RWPE2 (cell line): ENCODE measurements at regions not wholly inside any gene's neighbourhood (a gene's known extent, or its start where the extent isn't known, plus 50 kb on each side); places are given as distances from the start of the nearest gene placed in this dataset.

Experiments
- ATAC-seq: fragments of 200-7000 bp; cut with Tn5 transposase; 3 replicates; pipeline ENCODE4 v1.9.1; 2021; ENCODE audit warnings: low read depth
- DNase-seq: peaks from one replicate; pipeline ENCODE4 v3.0.0-alpha.2; 2020; ENCODE audit warnings: low spot score
- H3K27ac ChIP-seq: fragments of 450-650 bp; 2 replicates; pipeline ENCODE4 v1.5.1; 2017; ENCODE audit warnings: mild to moderate bottlenecking; ENCODE audit not compliant: poor library complexity, severe bottlenecking
- H3K27me3 ChIP-seq: fragments of 250-450 bp; sonication (Bioruptor Pico); 2 replicates; pipeline ENCODE4 v1.5.1; 2021; ENCODE audit warnings: mild to moderate bottlenecking, moderate library complexity; ENCODE audit not compliant: insufficient read depth, poor library complexity, severe bottlenecking
- H3K36me3 ChIP-seq: fragments of 250-450 bp; sonication (Bioruptor Pico); 2 replicates; pipeline ENCODE4 v1.5.1; 2020; ENCODE audit warnings: low read depth, mild to moderate bottlenecking, moderate library complexity
- H3K4me1 ChIP-seq: fragments of 250-450 bp; sonication (Bioruptor Pico); 2 replicates; pipeline ENCODE4 v1.5.1; 2021; ENCODE audit warnings: mild to moderate bottlenecking, moderate library complexity; ENCODE audit not compliant: insufficient read depth, poor library complexity, severe bottlenecking
- H3K4me3 ChIP-seq: fragments of 250-450 bp; sonication (Bioruptor Pico); 2 replicates; pipeline ENCODE4 v1.5.1; 2021; ENCODE audit warnings: mild to moderate bottlenecking, moderate library complexity; ENCODE audit not compliant: severe bottlenecking
- H3K9me3 ChIP-seq: fragments of 250-450 bp; sonication (Bioruptor Pico); 2 replicates; pipeline ENCODE4 v1.5.1; 2021; ENCODE audit warnings: mild to moderate bottlenecking, moderate library complexity; ENCODE audit not compliant: severe bottlenecking
- CTCF ChIP-seq: fragments of 450-650 bp; IDR thresholded peaks from one replicate; pipeline ENCODE4 v1.5.1; 2017; ENCODE audit warnings: mild to moderate bottlenecking, moderate library complexity; ENCODE audit not compliant: poor library complexity, severe bottlenecking

- DNase-seq (no peak), ATAC-seq (no peak)
- Histone ChIP-seq H3K36me3 (no peaks in the 10 kb centered on the region), H3K4me1 (no peaks in the 10 kb centered on the region), H3K4me3 (no peak overlapping the region), H3K27ac (no peak overlapping the region), H3K9me3 (no peaks in the 10 kb centered on the region), H3K27me3 (no peaks in the 10 kb centered on the region)
- no peak for TF ChIP-seq CTCF
Observed at GRCh38 chr13:97101912-97102708, 107.8 kb upstream of the OXGR1 start.

- H3K4me1 ChIP-seq: no peaks in the 10 kb centered on the region
- H3K9me3 ChIP-seq: no peaks in the 10 kb centered on the region
- H3K27me3 ChIP-seq: no peaks in the 10 kb centered on the region
- no peak for DNase-seq
- TF ChIP-seq CTCF: no peak
- H3K27ac ChIP-seq: no peak overlapping the region
- H3K4me3 ChIP-seq: no peak overlapping the region
- H3K36me3 ChIP-seq: no peaks in the 10 kb centered on the region
- ATAC-seq: no peak
Observed at GRCh38 chr13:97106323-97106722, 112.0 kb upstream of the OXGR1 start.

- no peak for TF ChIP-seq CTCF
- ATAC-seq: no peak
- Histone ChIP-seq H3K36me3 (no peaks in the 10 kb centered on the region), H3K4me3 (no peak overlapping the region), H3K27me3 (no peaks in the 10 kb centered on the region), H3K27ac (no peak overlapping the region), H3K9me3 (no peaks in the 10 kb centered on the region), H3K4me1 (no peaks in the 10 kb centered on the region)
- no peak for DNase-seq
Observed at GRCh38 chr13:97107815-97108529, 113.7 kb upstream of the OXGR1 start.

GRCh38 chr13:97108530-97108900, 113.6 kb upstream of the MBNL2 start:
- Histone ChIP-seq H3K9me3 (no peaks in the 10 kb centered on the region), H3K4me3 (no peak overlapping the region), H3K4me1 (no peaks in the 10 kb centered on the region), H3K36me3 (no peaks in the 10 kb centered on the region), H3K27me3 (no peaks in the 10 kb centered on the region), H3K27ac (no peak overlapping the region)
- no peak for TF ChIP-seq CTCF
- no peak for DNase-seq
- ATAC-seq: no peak

- ATAC-seq: no peak
- Histone ChIP-seq H3K4me1 (no peaks in the 10 kb centered on the region), H3K9me3 (no peaks in the 10 kb centered on the region), H3K27ac (no peak overlapping the region), H3K27me3 (no peaks in the 10 kb centered on the region), H3K36me3 (no peaks in the 10 kb centered on the region), H3K4me3 (no peak overlapping the region)
- no peak for TF ChIP-seq CTCF
- DNase-seq: no peak
Observed at GRCh38 chr13:97109256-97109655, 112.9 kb upstream of the MBNL2 start.
